MM.1S (cell line): ENCODE measurements at regions not wholly inside any gene's neighbourhood (a gene's known extent, or its start where the extent isn't known, plus 50 kb on each side); places are given as distances from the start of the nearest gene placed in this dataset.

ENCODE experiments used
- DNase-seq: peaks from one replicate; pipeline ENCODE4 v3.0.0-alpha.2; 2015
- H2AFZ ChIP-seq: fragments of 300-600 bp; sonication (generic); 2 replicates; pipeline ENCODE4 v1.6.0; 2016; ENCODE audit warnings: antibody characterized with exemption, low read length
- H3F3A ChIP-seq: fragments of 300-600 bp; sonication (generic); 2 replicates; pipeline ENCODE4 v1.6.1; 2016; ENCODE audit warnings: mild to moderate bottlenecking, antibody characterized with exemption, low read length, moderate library complexity, mixed read lengths; ENCODE audit not compliant: insufficient read depth
- H3K27ac ChIP-seq: fragments of 300-600 bp; sonication (generic); 2 replicates; pipeline ENCODE4 v1.5.1; 2016; ENCODE audit warnings: mild to moderate bottlenecking, low read length
- H3K27me3 ChIP-seq: fragments of 300-600 bp; sonication (generic); replicated peaks from 2 replicates; pipeline ENCODE4 v1.6.0; 2016; ENCODE audit warnings: low read length; ENCODE audit not compliant: insufficient read depth
- H3K36me3 ChIP-seq: fragments of 300-600 bp; sonication (generic); replicated peaks from 2 replicates; pipeline ENCODE4 v1.6.1; 2016; ENCODE audit warnings: mild to moderate bottlenecking, low read length, mixed read lengths; ENCODE audit not compliant: insufficient read depth
- H3K4me1 ChIP-seq: fragments of 300-600 bp; sonication (generic); 2 replicates; pipeline ENCODE4 v1.6.1; 2016; ENCODE audit warnings: low read length, mixed read lengths
- H3K4me2 ChIP-seq: fragments of 300-600 bp; sonication (generic); 2 replicates; pipeline ENCODE4 v1.6.0; 2016; ENCODE audit warnings: low read depth, low read length
- H3K4me3 ChIP-seq: fragments of 300-600 bp; sonication (generic); 2 replicates; pipeline ENCODE4 v1.5.1; 2016; ENCODE audit warnings: low read length, mixed read lengths
- H3K79me2 ChIP-seq: fragments of 300-600 bp; sonication (generic); 2 replicates; pipeline ENCODE4 v1.6.1; 2016; ENCODE audit warnings: mixed run types, low read length, mixed read lengths
- H3K9ac ChIP-seq: fragments of 300-600 bp; sonication (generic); 2 replicates; pipeline ENCODE4 v1.6.1; 2016; ENCODE audit warnings: low read length, mixed read lengths
- H3K9me2 ChIP-seq: fragments of 300-600 bp; sonication (generic); replicated peaks from 2 replicates; pipeline ENCODE4 v1.6.1; 2016; ENCODE audit warnings: mild to moderate bottlenecking, low read length, mixed read lengths; ENCODE audit not compliant: insufficient read depth
- H3K9me3 ChIP-seq: fragments of 300-600 bp; sonication (generic); replicated peaks from 2 replicates; pipeline ENCODE4 v1.6.1; 2016; ENCODE audit warnings: mild to moderate bottlenecking, low read length, mixed read lengths; ENCODE audit not compliant: insufficient read depth
- H4K20me1 ChIP-seq: fragments of 300-600 bp; sonication (generic); 2 replicates; pipeline ENCODE4 v1.6.1; 2016; ENCODE audit warnings: mild to moderate bottlenecking, low read length, moderate library complexity, mixed read lengths; ENCODE audit not compliant: insufficient read depth
- CTCF ChIP-seq: fragments of 300-600 bp; sonication (generic); IDR thresholded peaks from 2 replicates; pipeline ENCODE4 v1.5.1; 2016; ENCODE audit warnings: antibody characterized with exemption, low read length, mixed read lengths
- EZH2 ChIP-seq: fragments of 300-600 bp; sonication (generic); optimal IDR thresholded peaks from 2 replicates; pipeline ENCODE3; 2017; ENCODE audit warnings: low read depth, mild to moderate bottlenecking, antibody characterized with exemption, low read length, mixed read lengths
- EZH2phosphoT487 ChIP-seq: fragments of 300-600 bp; sonication (generic); IDR thresholded peaks from 2 replicates; pipeline ENCODE4 v1.6.1; 2018; ENCODE audit warnings: antibody characterized with exemption, low read length

- no peaks in the 10 kb centered on the region for H3K36me3 ChIP-seq
- no peaks in the 10 kb centered on the region for H3K9me3 ChIP-seq
- H3K4me2 ChIP-seq, result no peak overlapping the region
- no peaks in the 10 kb centered on the region for H3K4me1 ChIP-seq
- H3K27ac ChIP-seq, result no peak overlapping the region
- H2AFZ ChIP-seq, result no peak overlapping the region
- no peak for DNase-seq
- no peaks in the 10 kb centered on the region for H3K27me3 ChIP-seq
- H3F3A ChIP-seq, result no peaks in the 10 kb centered on the region
- H3K4me3 ChIP-seq, result no peak overlapping the region
- no peak for TF ChIP-seq EZH2phosphoT487
- no peak for TF ChIP-seq CTCF
- no peak for TF ChIP-seq EZH2
- H3K9ac ChIP-seq, result no peak overlapping the region
- H4K20me1 ChIP-seq, result no peaks in the 10 kb centered on the region
- no peaks in the 10 kb centered on the region; the same call in 1 of the 2 replicates for H3K9me2 ChIP-seq
- H3K79me2 ChIP-seq, result no peaks in the 10 kb centered on the region
Measured at GRCh38 chr2:123085484-123085883, 939.6 kb upstream of the CNTNAP5 start.

GRCh38 chr2:123086613-123087385, 938.3 kb upstream of the CNTNAP5 start:
- no peaks in the 10 kb centered on the region; the same call in 1 of the 2 replicates for H3K9me2 ChIP-seq
- H3K9ac ChIP-seq, result no peak overlapping the region
- H3K9me3 ChIP-seq, result no peaks in the 10 kb centered on the region
- no peaks in the 10 kb centered on the region for H3K79me2 ChIP-seq
- no peak overlapping the region for H3K4me2 ChIP-seq
- H3F3A ChIP-seq, result no peaks in the 10 kb centered on the region
- H2AFZ ChIP-seq, result no peak overlapping the region
- no peaks in the 10 kb centered on the region for H3K4me1 ChIP-seq
- TF ChIP-seq EZH2phosphoT487 (no peak), EZH2 (no peak), CTCF (no peak)
- H3K4me3 ChIP-seq, result no peak overlapping the region
- no peaks in the 10 kb centered on the region for H3K27me3 ChIP-seq
- DNase-seq, result no peak
- H4K20me1 ChIP-seq, result no peaks in the 10 kb centered on the region
- H3K36me3 ChIP-seq, result no peaks in the 10 kb centered on the region
- H3K27ac ChIP-seq, result no peak overlapping the region

GRCh38 chr2:123091471-123091870, 933.6 kb upstream of the CNTNAP5 start:
- Histone ChIP-seq H3K79me2 (no peaks in the 10 kb centered on the region), H4K20me1 (no peaks in the 10 kb centered on the region), H3F3A (no peaks in the 10 kb centered on the region), H3K9me3 (no peaks in the 10 kb centered on the region), H3K4me3 (no peak overlapping the region), H3K27me3 (no peaks in the 10 kb centered on the region), H3K36me3 (no peaks in the 10 kb centered on the region), H2AFZ (no peak overlapping the region), H3K9me2 (no peaks in the 10 kb centered on the region), H3K4me1 (no peaks in the 10 kb centered on the region), H3K9ac (no peak overlapping the region), H3K27ac (no peak overlapping the region), H3K4me2 (no peak overlapping the region)
- no peak for TF ChIP-seq CTCF
- TF ChIP-seq EZH2, result no peak
- TF ChIP-seq EZH2phosphoT487, result no peak
- DNase-seq, result no peak
